Liver (tissue), 8 donors: ENCODE measurements at regions not wholly inside any gene's neighbourhood (a gene's known extent, or its start where the extent isn't known, plus 50 kb on each side); places are given as distances from the start of the nearest gene placed in this dataset.

Source experiments
- DNase-seq: peaks from one replicate; pipeline ENCODE4 v3.0.0-alpha.2; 2017; ENCODE audit warnings: low spot score
- H3K27ac ChIP-seq, 2 donors: one replicate each; pipeline ENCODE4 v1.7.0; 2013; ENCODE audit warnings: inconsistent platforms in 2 of 2, low read length in 2 of 2, control low read depth in 1 of 2, low read depth in 1 of 2, mild to moderate bottlenecking in 1 of 2
- H3K27me3 ChIP-seq, 4 donors: one replicate each; pipeline versions ENCODE4 v1.6.1 to v1.7.0; 2013; ENCODE audit warnings: low read length in 3 of 4, inconsistent platforms in 1 of 4, mild to moderate bottlenecking in 1 of 4, moderate library complexity in 1 of 4; ENCODE audit not compliant: control insufficient read depth in 4 of 4, insufficient read depth in 4 of 4
- H3K36me3 ChIP-seq, 4 donors: one replicate each; pipeline versions ENCODE4 v1.6.1 to v1.7.0; 2013; ENCODE audit warnings: low read length in 3 of 4, mild to moderate bottlenecking in 3 of 4, low read depth in 1 of 4, moderate library complexity in 1 of 4; ENCODE audit not compliant: control insufficient read depth in 4 of 4, insufficient read depth in 3 of 4
- H3K4me1 ChIP-seq, 4 donors: one replicate each; pipeline versions ENCODE4 v1.6.1 to v1.7.0; 2013; ENCODE audit warnings: low read length in 3 of 4, mild to moderate bottlenecking in 3 of 4, moderate library complexity in 1 of 4; ENCODE audit not compliant: control insufficient read depth in 4 of 4, insufficient read depth in 4 of 4
- H3K4me3 ChIP-seq, 3 donors: one replicate each; pipeline versions ENCODE4 v1.6.1 to v1.7.0; 2013; ENCODE audit warnings: low read length in 3 of 3, control low read depth in 1 of 3, low read depth in 1 of 3, mild to moderate bottlenecking in 1 of 3
- H3K9ac ChIP-seq, 2 donors: one replicate each; pipeline ENCODE4 v1.7.0; 2013; ENCODE audit warnings: low read length in 2 of 2, mild to moderate bottlenecking in 2 of 2, moderate library complexity in 2 of 2, control low read depth in 1 of 2, low read depth in 1 of 2
- H3K9me3 ChIP-seq, 4 donors: one replicate each; pipeline versions ENCODE4 v1.6.1 to v1.7.0; 2013; ENCODE audit warnings: low read length in 3 of 4; ENCODE audit not compliant: control insufficient read depth in 4 of 4
- EGR1 ChIP-seq, 2 donors: IDR thresholded peaks; 2 replicates each; pipeline ENCODE4 v1.6.1; 2016 to 2018; ENCODE audit warnings: antibody characterized with exemption in 2 of 2, low read depth in 2 of 2
- FOXA1 ChIP-seq: IDR thresholded peaks from 2 replicates; pipeline ENCODE4 v1.6.1; 2016; ENCODE audit warnings: antibody characterized with exemption
- FOXA2 ChIP-seq: IDR thresholded peaks from 2 replicates; pipeline ENCODE4 v1.6.1; 2016; ENCODE audit warnings: antibody characterized with exemption
- GABPA ChIP-seq, 2 donors: IDR thresholded peaks in 1 of 2; conservative IDR thresholded peaks in 1 of 2; 2 replicates each; pipeline ENCODE4 v1.6.1; 2016; ENCODE audit warnings: antibody characterized with exemption in 2 of 2, mild to moderate bottlenecking in 1 of 2, moderate library complexity in 1 of 2
- JUND ChIP-seq, 2 donors: IDR thresholded peaks; 2 replicates each; pipeline ENCODE4 v1.6.1; 2016; ENCODE audit warnings: antibody characterized with exemption in 2 of 2
- NR2F2 ChIP-seq: IDR thresholded peaks from 2 replicates; pipeline ENCODE4 v1.6.1; 2016; ENCODE audit warnings: antibody characterized with exemption
- RXRA ChIP-seq, 2 donors: IDR thresholded peaks; 2 replicates each; pipeline ENCODE4 v1.6.1; 2017 to 2018; ENCODE audit warnings: antibody characterized with exemption in 2 of 2, mild to moderate bottlenecking in 1 of 2
- SP1 ChIP-seq: IDR thresholded peaks from 2 replicates; pipeline ENCODE4 v1.6.1; 2018; ENCODE audit warnings: antibody characterized with exemption, mild to moderate bottlenecking
- TAF1 ChIP-seq: conservative IDR thresholded peaks from 2 replicates; pipeline ENCODE4 v1.6.1; 2016; ENCODE audit warnings: antibody characterized with exemption, mild to moderate bottlenecking
- YY1 ChIP-seq: IDR thresholded peaks from 2 replicates; pipeline ENCODE4 v1.6.1; 2016; ENCODE audit warnings: antibody characterized with exemption, mild to moderate bottlenecking
- WGBS: extraction: QIAGEN DNeasy Blood & Tissue Kit; methylation state at CpG from one replicate; pipeline ENCODE4 v1.1.7; 2013; 5-methylcytosine and 5-hydroxymethylcytosine counted together
- TF ChIP-seq, protein P1 (sequence below): fragments of 150-350 bp; IDR thresholded peaks from 2 replicates; pipeline ENCODE4 v1.5.1; 2017; ENCODE audit warnings: improper control_type of control experiment, low read depth, low read length; ENCODE audit not compliant: missing input control
- TF ChIP-seq, protein P2 (sequence below): IDR thresholded peaks from 2 replicates; pipeline ENCODE4 v1.6.1; 2016; ENCODE audit warnings: antibody characterized with exemption
- TF ChIP-seq, protein P3 (sequence below): IDR thresholded peaks from 2 replicates; pipeline ENCODE4 v1.6.1; 2016; ENCODE audit warnings: antibody characterized with exemption, mild to moderate bottlenecking
- TF ChIP-seq, protein P4 (sequence below): IDR thresholded peaks from 2 replicates; pipeline ENCODE4 v1.6.1; 2016; ENCODE audit warnings: antibody characterized with exemption
- TF ChIP-seq, protein P5 (sequence below): IDR thresholded peaks from 2 replicates; pipeline ENCODE4 v1.6.1; 2016; ENCODE audit warnings: antibody characterized with exemption
- donor health status: healthy.
- donor health status: healthy.
- donor health status: healthy.
- donor health status: healthy.
- donor health status: healthy.

DNA sequence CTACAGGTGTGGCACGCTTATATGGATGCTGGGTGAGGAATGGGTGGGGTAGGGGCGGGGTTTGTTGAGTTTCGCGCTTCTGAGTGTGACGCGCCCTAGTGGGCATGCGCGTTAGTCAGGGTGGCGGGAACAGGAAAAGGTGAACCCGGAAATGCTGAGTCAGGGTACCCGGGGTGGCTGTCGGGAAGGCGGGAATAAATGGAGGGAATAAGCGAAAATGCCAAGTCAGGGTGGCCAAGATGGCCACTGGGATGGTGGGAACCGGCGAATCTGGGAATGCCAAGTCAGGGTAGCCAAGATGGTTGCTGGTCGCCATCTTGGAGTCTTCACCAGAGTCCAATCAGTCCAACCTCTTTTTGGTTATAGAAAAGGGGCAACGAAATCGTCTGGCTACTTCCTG is 585.0 kb downstream of the SUCLG1 start:
- H3K4me3 ChIP-seq = peak overlapping the region in 1 of 3 donors; percentile 23
- H3K36me3 ChIP-seq = no peaks in the 10 kb centered on the region
- H3K9ac ChIP-seq = no peak overlapping the region
- H3K27me3 ChIP-seq = no peaks in the 10 kb centered on the region
- 95% methylated on average over 19 of the region's 19 CpGs for WGBS
- no peak overlapping the region for H3K27ac ChIP-seq
- TF ChIP-seq GABPA (IDR thresholded peaks at IDR 0.05 in 1 of 2, conservative IDR thresholded peaks at IDR 0.05 in 1 of 2) (no peak), SP1 (no peak), EGR1 (IDR thresholded peaks at IDR 0.05; ENCODE audit: low read depth in 2 of 2) (no peak)
- TF ChIP-seq, protein P1, sequence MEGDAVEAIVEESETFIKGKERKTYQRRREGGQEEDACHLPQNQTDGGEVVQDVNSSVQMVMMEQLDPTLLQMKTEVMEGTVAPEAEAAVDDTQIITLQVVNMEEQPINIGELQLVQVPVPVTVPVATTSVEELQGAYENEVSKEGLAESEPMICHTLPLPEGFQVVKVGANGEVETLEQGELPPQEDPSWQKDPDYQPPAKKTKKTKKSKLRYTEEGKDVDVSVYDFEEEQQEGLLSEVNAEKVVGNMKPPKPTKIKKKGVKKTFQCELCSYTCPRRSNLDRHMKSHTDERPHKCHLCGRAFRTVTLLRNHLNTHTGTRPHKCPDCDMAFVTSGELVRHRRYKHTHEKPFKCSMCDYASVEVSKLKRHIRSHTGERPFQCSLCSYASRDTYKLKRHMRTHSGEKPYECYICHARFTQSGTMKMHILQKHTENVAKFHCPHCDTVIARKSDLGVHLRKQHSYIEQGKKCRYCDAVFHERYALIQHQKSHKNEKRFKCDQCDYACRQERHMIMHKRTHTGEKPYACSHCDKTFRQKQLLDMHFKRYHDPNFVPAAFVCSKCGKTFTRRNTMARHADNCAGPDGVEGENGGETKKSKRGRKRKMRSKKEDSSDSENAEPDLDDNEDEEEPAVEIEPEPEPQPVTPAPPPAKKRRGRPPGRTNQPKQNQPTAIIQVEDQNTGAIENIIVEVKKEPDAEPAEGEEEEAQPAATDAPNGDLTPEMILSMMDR = no peak
- TF ChIP-seq, protein P2, sequence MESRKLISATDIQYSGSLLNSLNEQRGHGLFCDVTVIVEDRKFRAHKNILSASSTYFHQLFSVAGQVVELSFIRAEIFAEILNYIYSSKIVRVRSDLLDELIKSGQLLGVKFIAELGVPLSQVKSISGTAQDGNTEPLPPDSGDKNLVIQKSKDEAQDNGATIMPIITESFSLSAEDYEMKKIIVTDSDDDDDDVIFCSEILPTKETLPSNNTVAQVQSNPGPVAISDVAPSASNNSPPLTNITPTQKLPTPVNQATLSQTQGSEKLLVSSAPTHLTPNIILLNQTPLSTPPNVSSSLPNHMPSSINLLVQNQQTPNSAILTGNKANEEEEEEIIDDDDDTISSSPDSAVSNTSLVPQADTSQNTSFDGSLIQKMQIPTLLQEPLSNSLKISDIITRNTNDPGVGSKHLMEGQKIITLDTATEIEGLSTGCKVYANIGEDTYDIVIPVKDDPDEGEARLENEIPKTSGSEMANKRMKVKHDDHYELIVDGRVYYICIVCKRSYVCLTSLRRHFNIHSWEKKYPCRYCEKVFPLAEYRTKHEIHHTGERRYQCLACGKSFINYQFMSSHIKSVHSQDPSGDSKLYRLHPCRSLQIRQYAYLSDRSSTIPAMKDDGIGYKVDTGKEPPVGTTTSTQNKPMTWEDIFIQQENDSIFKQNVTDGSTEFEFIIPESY = no peak
- H3K4me1 ChIP-seq = no peaks in the 10 kb centered on the region
- no peak for DNase-seq
- peaks cover 0 to 7% (median 5%) of the 10 kb centered on the region in 4 donors for H3K9me3 ChIP-seq

DNA sequence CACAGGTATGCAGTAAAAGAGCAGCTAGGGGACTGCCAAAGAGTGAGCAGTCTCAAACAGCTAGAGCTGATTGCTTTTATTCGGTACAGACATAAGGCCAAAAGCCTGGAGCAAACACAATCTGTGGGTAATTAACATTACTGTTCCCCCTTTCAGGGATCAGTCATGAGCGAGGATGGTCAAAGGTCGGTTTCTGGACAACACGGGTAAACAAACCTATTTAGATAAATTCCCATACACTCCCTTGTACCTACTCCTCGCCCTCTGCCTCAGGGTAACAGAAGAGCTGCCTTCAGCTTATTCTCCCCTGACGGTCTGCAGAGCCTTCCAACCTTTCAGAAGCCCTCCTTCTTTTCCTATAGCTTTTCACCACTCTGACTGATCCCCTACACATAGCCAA is 586.0 kb downstream of the SUCLG1 start:
- H3K27ac ChIP-seq = no peak overlapping the region
- no peak overlapping the region for H3K4me3 ChIP-seq
- no peaks in the 10 kb centered on the region for H3K27me3 ChIP-seq
- TF ChIP-seq EGR1 (IDR thresholded peaks at IDR 0.05; ENCODE audit: low read depth in 2 of 2) = no peak
- no peak for TF ChIP-seq SP1
- TF ChIP-seq JUND (IDR thresholded peaks at IDR 0.05) = no peak
- TF ChIP-seq, protein P1 = no peak
- 91% methylated on average over 6 of the region's 6 CpGs for WGBS
- H3K36me3 ChIP-seq = no peaks in the 10 kb centered on the region
- H3K9me3 ChIP-seq = peaks cover 0 to 5% (median 4%) of the 10 kb centered on the region in 4 donors
- H3K4me1 ChIP-seq = no peaks in the 10 kb centered on the region
- H3K9ac ChIP-seq = no peak overlapping the region
- DNase-seq = no peak

DNA sequence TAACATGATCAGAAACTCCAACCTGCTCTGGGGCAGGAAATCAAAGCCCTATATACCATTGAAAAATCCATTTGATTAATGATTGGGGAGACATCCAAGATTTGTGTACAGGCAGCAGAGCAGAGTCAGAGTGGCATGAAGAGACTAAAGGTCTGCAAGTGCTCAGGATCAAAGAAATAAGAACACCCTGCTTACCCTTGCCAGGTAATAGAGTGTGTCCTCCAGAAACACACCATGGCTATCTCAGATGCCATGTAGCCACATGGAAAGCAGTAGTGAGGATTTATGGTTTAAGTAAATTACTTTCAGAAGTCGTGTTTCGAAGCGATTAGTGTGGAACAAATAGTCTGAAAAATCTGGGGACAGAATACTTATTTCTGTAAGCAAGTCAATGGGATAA is 592.9 kb downstream of the SUCLG1 start:
- H3K27ac ChIP-seq = no peak overlapping the region
- no peak overlapping the region for H3K4me3 ChIP-seq
- H3K27me3 ChIP-seq = no peaks in the 10 kb centered on the region
- H3K9ac ChIP-seq = no peak overlapping the region
- H3K36me3 ChIP-seq = no peaks in the 10 kb centered on the region
- no peaks in the 10 kb centered on the region for H3K4me1 ChIP-seq
- WGBS = 93% methylated on average over 3 of the region's 3 CpGs
- TF ChIP-seq FOXA2 (no peak), YY1 (no peak), JUND (IDR thresholded peaks at IDR 0.05) (no peak), NR2F2 (no peak), RXRA (IDR thresholded peaks at IDR 0.05) (no peak), TAF1 (no peak), EGR1 (IDR thresholded peaks at IDR 0.05; ENCODE audit: low read depth in 2 of 2) (no peak), FOXA1 (no peak)
- TF ChIP-seq, protein P3, sequence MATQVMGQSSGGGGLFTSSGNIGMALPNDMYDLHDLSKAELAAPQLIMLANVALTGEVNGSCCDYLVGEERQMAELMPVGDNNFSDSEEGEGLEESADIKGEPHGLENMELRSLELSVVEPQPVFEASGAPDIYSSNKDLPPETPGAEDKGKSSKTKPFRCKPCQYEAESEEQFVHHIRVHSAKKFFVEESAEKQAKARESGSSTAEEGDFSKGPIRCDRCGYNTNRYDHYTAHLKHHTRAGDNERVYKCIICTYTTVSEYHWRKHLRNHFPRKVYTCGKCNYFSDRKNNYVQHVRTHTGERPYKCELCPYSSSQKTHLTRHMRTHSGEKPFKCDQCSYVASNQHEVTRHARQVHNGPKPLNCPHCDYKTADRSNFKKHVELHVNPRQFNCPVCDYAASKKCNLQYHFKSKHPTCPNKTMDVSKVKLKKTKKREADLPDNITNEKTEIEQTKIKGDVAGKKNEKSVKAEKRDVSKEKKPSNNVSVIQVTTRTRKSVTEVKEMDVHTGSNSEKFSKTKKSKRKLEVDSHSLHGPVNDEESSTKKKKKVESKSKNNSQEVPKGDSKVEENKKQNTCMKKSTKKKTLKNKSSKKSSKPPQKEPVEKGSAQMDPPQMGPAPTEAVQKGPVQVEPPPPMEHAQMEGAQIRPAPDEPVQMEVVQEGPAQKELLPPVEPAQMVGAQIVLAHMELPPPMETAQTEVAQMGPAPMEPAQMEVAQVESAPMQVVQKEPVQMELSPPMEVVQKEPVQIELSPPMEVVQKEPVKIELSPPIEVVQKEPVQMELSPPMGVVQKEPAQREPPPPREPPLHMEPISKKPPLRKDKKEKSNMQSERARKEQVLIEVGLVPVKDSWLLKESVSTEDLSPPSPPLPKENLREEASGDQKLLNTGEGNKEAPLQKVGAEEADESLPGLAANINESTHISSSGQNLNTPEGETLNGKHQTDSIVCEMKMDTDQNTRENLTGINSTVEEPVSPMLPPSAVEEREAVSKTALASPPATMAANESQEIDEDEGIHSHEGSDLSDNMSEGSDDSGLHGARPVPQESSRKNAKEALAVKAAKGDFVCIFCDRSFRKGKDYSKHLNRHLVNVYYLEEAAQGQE = no peak
- TF ChIP-seq, protein P4, sequence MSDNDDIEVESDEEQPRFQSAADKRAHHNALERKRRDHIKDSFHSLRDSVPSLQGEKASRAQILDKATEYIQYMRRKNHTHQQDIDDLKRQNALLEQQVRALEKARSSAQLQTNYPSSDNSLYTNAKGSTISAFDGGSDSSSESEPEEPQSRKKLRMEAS = no peak
- TF ChIP-seq, protein P5, sequence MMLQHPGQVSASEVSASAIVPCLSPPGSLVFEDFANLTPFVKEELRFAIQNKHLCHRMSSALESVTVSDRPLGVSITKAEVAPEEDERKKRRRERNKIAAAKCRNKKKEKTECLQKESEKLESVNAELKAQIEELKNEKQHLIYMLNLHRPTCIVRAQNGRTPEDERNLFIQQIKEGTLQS = no peak
- no peaks in the 10 kb centered on the region for H3K9me3 ChIP-seq
- no peak for DNase-seq
